GM21825 (cell line): ENCODE measurements at regions not wholly inside any gene's neighbourhood (a gene's known extent, or its start where the extent isn't known, plus 50 kb on each side); places are given as distances from the start of the nearest gene placed in this dataset.

ENCODE experiments used
- ATAC-seq: cut with Tn5 transposase; IDR thresholded peaks from one replicate; pipeline ENCODE4 v1.9.1; 2021; ENCODE audit warnings: mild to moderate bottlenecking, moderate library complexity; ENCODE audit not compliant: unreplicated experiment

GRCh38 chr6:121020656-121021055 lies 313.6 kb downstream of the TBC1D32 start:
- ATAC-seq = no peak

GRCh38 chr6:121008553-121008952 lies 325.7 kb downstream of the TBC1D32 start:
- no peak for ATAC-seq

GRCh38 chr6:121006024-121006423 lies 328.3 kb downstream of the TBC1D32 start:
- no peak for ATAC-seq

- ATAC-seq = no peak
Measured at GRCh38 chr6:121000381-121000780, 333.9 kb downstream of the TBC1D32 start.

- no peak for ATAC-seq
Measured at GRCh38 chr6:120996340-120996739, 337.9 kb downstream of the TBC1D32 start.

- ATAC-seq = no peak
Measured at GRCh38 chr6:120994573-120994967, 339.7 kb downstream of the TBC1D32 start.

- ATAC-seq = no peak
Measured at GRCh38 chr6:120993929-120994572, 340.2 kb downstream of the TBC1D32 start.

GRCh38 chr6:120992257-120992656 lies 342.0 kb downstream of the TBC1D32 start:
- no peak for ATAC-seq

- no peak for ATAC-seq
Measured at GRCh38 chr6:120990866-120991265, 343.4 kb downstream of the TBC1D32 start.

- no peak for ATAC-seq
Measured at GRCh38 chr6:120981835-120982234, 352.4 kb downstream of the TBC1D32 start.

- ATAC-seq = no peak
Measured at GRCh38 chr6:120966321-120966720, 368.0 kb downstream of the TBC1D32 start.

GRCh38 chr6:120965814-120966213 lies 368.5 kb downstream of the TBC1D32 start:
- peak; percentile 73 for ATAC-seq

- no peak for ATAC-seq
Measured at GRCh38 chr6:120960761-120961160, 373.5 kb downstream of the TBC1D32 start.

GRCh38 chr6:120954111-120954510 lies 380.2 kb downstream of the TBC1D32 start:
- no peak for ATAC-seq

GRCh38 chr6:120951258-120951657 lies 383.0 kb downstream of the TBC1D32 start:
- ATAC-seq = no peak

- ATAC-seq = no peak
Measured at GRCh38 chr6:120947111-120947510, 387.2 kb downstream of the TBC1D32 start.

- ATAC-seq = peak; percentile 73
Measured at GRCh38 chr6:120945905-120946594, 388.2 kb downstream of the TBC1D32 start.

- ATAC-seq = peak; percentile 98
Measured at GRCh38 chr6:120938876-120939472, 395.3 kb downstream of the TBC1D32 start.

- peak; percentile 40 for ATAC-seq
Measured at GRCh38 chr6:120938164-120938875, 396.0 kb downstream of the TBC1D32 start.

GRCh38 chr6:120935908-120936307 lies 398.4 kb downstream of the TBC1D32 start:
- ATAC-seq = peak; percentile 34

- ATAC-seq = no peak
Measured at GRCh38 chr6:120935016-120935415, 399.3 kb downstream of the TBC1D32 start.
